ENCODE measurements at regions not wholly inside any gene's neighbourhood (a gene's known extent, or its start where the extent isn't known, plus 50 kb on each side); places are given as distances from the start of the nearest gene placed in this dataset.

DNA sequence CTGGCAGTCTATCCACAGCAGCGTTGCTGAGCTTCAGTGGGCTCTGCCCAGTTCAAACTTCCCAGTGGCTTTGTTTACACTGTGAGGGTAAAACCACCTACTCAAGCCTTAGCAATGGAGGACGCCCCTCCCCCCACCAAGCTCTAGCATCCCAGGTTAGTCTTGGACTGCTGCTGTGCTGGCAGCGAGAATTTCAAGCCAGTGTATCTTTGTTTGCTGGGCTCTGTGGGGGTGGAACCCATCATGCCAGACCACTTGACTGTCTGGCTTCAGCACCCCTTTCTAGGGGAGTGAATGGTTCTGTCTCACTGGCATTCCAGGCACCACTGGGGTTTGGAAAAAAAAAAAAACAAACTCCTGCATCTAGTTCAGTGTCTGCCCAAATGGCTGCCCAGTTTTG, 249.7 kb upstream of the SYNCRIP start:
- ChIA-PET CTCF (ENCODE audit: unreplicated experiment) (no interaction called here), POLR2A (no interaction called here)
- H3K4me2 ChIP-seq (ENCODE audit: low read length) = no peak overlapping the region
- no peak overlapping the region for H2AFZ ChIP-seq (ENCODE audit: low read length)
- H3K4me1 ChIP-seq (ENCODE audit: insufficient read depth, low read length, poor library complexity, severe bottlenecking) = no peaks in the 10 kb centered on the region
- H3K36me3 ChIP-seq (ENCODE audit: insufficient read depth, low read length) = no peaks in the 10 kb centered on the region
- H3K4me3 ChIP-seq (ENCODE audit: low read depth, low read length, poor library complexity, severe bottlenecking) = no peak overlapping the region
- H3K27ac ChIP-seq (ENCODE audit: low read depth, low read length, poor library complexity, severe bottlenecking) = no peak overlapping the region
- H3K79me2 ChIP-seq (ENCODE audit: insufficient read depth, low read depth, low read length) = no peaks in the 10 kb centered on the region
- H4K20me1 ChIP-seq (ENCODE audit: insufficient read depth, low read length) = no peaks in the 10 kb centered on the region
- no TSS peak for BruUV-seq (replicated peaks)
- intact Hi-C loops (cut with micrococcal nuclease; ENCODE audit: unreplicated experiment) = no loop called here
- no peaks in the 10 kb centered on the region for H3K9me2 ChIP-seq (ENCODE audit: insufficient read depth, low read length)
- no peaks in the 10 kb centered on the region for H3K9me3 ChIP-seq (ENCODE audit: low read length)
- TF ChIP-seq EZH2phosphoT487 (IDR thresholded peaks at IDR 0.05; ENCODE audit: borderline replicate concordance, low read depth, low read length) (no peak), CTCF (conservative IDR thresholded peaks at IDR 0.05; ENCODE audit: low read length) (no peak)
- no peak for DNase-seq (ENCODE audit: low spot score)

GRCh38 chr6:85887461-85887860, 244.8 kb upstream of the SYNCRIP start:
- intact Hi-C loops (cut with micrococcal nuclease; ENCODE audit: unreplicated experiment) = no loop called here
- BruUV-seq (replicated peaks) = no TSS peak
- Histone ChIP-seq H3K4me2 (ENCODE audit: low read length) (no peak overlapping the region), H3K79me2 (ENCODE audit: insufficient read depth, low read depth, low read length) (no peaks in the 10 kb centered on the region), H3K4me1 (ENCODE audit: insufficient read depth, low read length, poor library complexity, severe bottlenecking) (no peaks in the 10 kb centered on the region), H4K20me1 (ENCODE audit: insufficient read depth, low read length) (no peaks in the 10 kb centered on the region), H2AFZ (ENCODE audit: low read length) (no peak overlapping the region), H3K4me3 (ENCODE audit: low read depth, low read length, poor library complexity, severe bottlenecking) (no peak overlapping the region), H3K27ac (ENCODE audit: low read depth, low read length, poor library complexity, severe bottlenecking) (no peak overlapping the region), H3K36me3 (ENCODE audit: insufficient read depth, low read length) (no peaks in the 10 kb centered on the region), H3K9me3 (ENCODE audit: low read length) (no peaks in the 10 kb centered on the region), H3K9me2 (ENCODE audit: insufficient read depth, low read length) (no peaks in the 10 kb centered on the region)
- ChIA-PET POLR2A (interaction anchor here (1.0 kb wide), 1 partner anchor 11 kb away, joined by 4 read pairs; no protein-coding TSS in a partner anchor), CTCF (ENCODE audit: unreplicated experiment) (no interaction called here)
- no peak for TF ChIP-seq CTCF (conservative IDR thresholded peaks at IDR 0.05; ENCODE audit: low read length)
- TF ChIP-seq EZH2phosphoT487 (IDR thresholded peaks at IDR 0.05; ENCODE audit: borderline replicate concordance, low read depth, low read length) = no peak
- no peak for DNase-seq (ENCODE audit: low spot score)

DNA sequence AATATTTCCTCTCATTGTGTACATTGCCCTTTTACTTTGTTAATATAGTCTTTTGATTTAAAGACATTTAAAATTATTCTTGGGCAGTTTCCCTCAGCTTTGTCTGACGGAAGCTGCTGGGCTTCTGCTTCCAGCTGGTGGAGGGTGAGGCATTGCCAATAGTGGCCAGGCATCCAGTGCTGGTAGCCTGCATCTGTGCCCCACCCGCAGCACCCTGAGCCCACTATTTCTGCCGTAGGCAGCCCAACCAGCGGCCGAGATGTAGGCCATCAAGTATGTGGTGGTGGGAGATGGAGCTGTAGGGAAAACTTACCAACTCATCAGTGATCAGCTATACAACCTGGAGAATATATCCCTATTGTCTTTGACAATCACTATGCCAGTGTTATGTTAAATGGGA, 226.0 kb upstream of the SYNCRIP start:
- intact Hi-C loops (cut with micrococcal nuclease; ENCODE audit: unreplicated experiment) = no loop called here
- no TSS peak for BruUV-seq (replicated peaks)

More for the DNA sequence above, 226.0 kb upstream of the SYNCRIP start:
- no peaks in the 10 kb centered on the region for H3K4me1 ChIP-seq (ENCODE audit: insufficient read depth, low read length, poor library complexity, severe bottlenecking)
- ChIA-PET POLR2A (interaction anchor here (0.8 kb wide), 1 partner anchor 473 kb away, joined by 3 read pairs; no protein-coding TSS in a partner anchor), CTCF (ENCODE audit: unreplicated experiment) (no interaction called here)
- no peak overlapping the region for H2AFZ ChIP-seq (ENCODE audit: low read length)
- no peak overlapping the region for H3K4me3 ChIP-seq (ENCODE audit: low read depth, low read length, poor library complexity, severe bottlenecking)
- TF ChIP-seq CTCF (conservative IDR thresholded peaks at IDR 0.05; ENCODE audit: low read length) = no peak
- no peak for TF ChIP-seq EZH2phosphoT487 (IDR thresholded peaks at IDR 0.05; ENCODE audit: borderline replicate concordance, low read depth, low read length)
- no peaks in the 10 kb centered on the region for H3K9me2 ChIP-seq (ENCODE audit: insufficient read depth, low read length)
- no peaks in the 10 kb centered on the region for H3K79me2 ChIP-seq (ENCODE audit: insufficient read depth, low read depth, low read length)
- no peak overlapping the region for H3K27ac ChIP-seq (ENCODE audit: low read depth, low read length, poor library complexity, severe bottlenecking)
- H4K20me1 ChIP-seq (ENCODE audit: insufficient read depth, low read length) = no peaks in the 10 kb centered on the region
- DNase-seq (ENCODE audit: low spot score) = no peak
- H3K9me3 ChIP-seq (ENCODE audit: low read length) = no peaks in the 10 kb centered on the region
- H3K36me3 ChIP-seq (ENCODE audit: insufficient read depth, low read length) = no peaks in the 10 kb centered on the region
- no peak overlapping the region for H3K4me2 ChIP-seq (ENCODE audit: low read length)

Measured in OCI-LY7 (cell line).